Karpas-422 (cell line): ENCODE measurements at regions not wholly inside any gene's neighbourhood (a gene's known extent, or its start where the extent isn't known, plus 50 kb on each side); places are given as distances from the start of the nearest gene placed in this dataset.

Source experiments
- DNase-seq: peaks from one replicate; pipeline ENCODE4 v3.0.0-alpha.2; 2015
- H2AFZ ChIP-seq: fragments of 200-600 bp; sonication (generic); 2 replicates; pipeline ENCODE4 v1.6.1; 2014; ENCODE audit warnings: antibody characterized with exemption, low read length, mixed read lengths
- H3K27ac ChIP-seq: fragments of 200-600 bp; sonication (generic); 2 replicates; pipeline ENCODE4 v1.5.1; 2014; ENCODE audit warnings: mild to moderate bottlenecking, low read length, moderate library complexity
- H3K27me3 ChIP-seq: fragments of 200-600 bp; sonication (generic); 2 replicates; pipeline ENCODE4 v1.6.1; 2014; ENCODE audit warnings: low read length, mixed read lengths
- H3K36me3 ChIP-seq: fragments of 200-600 bp; sonication (generic); 2 replicates; pipeline ENCODE4 v1.6.1; 2014; ENCODE audit warnings: low read length, mixed read lengths; ENCODE audit not compliant: insufficient read depth
- H3K4me1 ChIP-seq: fragments of 200-600 bp; sonication (generic); 2 replicates; pipeline ENCODE4 v1.6.1; 2014; ENCODE audit warnings: mild to moderate bottlenecking, low read length, mixed read lengths
- H3K4me2 ChIP-seq: fragments of 200-600 bp; sonication (generic); 2 replicates; pipeline ENCODE4 v1.6.1; 2014; ENCODE audit warnings: low read length, low read depth, mild to moderate bottlenecking; ENCODE audit not compliant: poor library complexity, severe bottlenecking
- H3K4me3 ChIP-seq: fragments of 200-600 bp; sonication (generic); 2 replicates; pipeline ENCODE4 v1.5.1; 2014; ENCODE audit warnings: mild to moderate bottlenecking, antibody characterized with exemption, low read length, mixed read lengths
- H3K79me2 ChIP-seq: fragments of 200-600 bp; sonication (generic); 2 replicates; pipeline ENCODE4 v1.6.1; 2014; ENCODE audit warnings: mild to moderate bottlenecking, low read length, mixed read lengths
- H3K9ac ChIP-seq: fragments of 200-600 bp; sonication (generic); 2 replicates; pipeline ENCODE4 v1.6.0; 2014; ENCODE audit warnings: low read length
- H3K9me2 ChIP-seq: fragments of 200-600 bp; sonication (generic), shearing (Covaris generic); replicated peaks from 2 replicates; pipeline ENCODE4 v1.6.0; 2014; ENCODE audit warnings: mild to moderate bottlenecking, low read length, moderate library complexity; ENCODE audit not compliant: insufficient read depth
- H3K9me3 ChIP-seq: fragments of 300-700, 200-600 bp; sonication (generic); 2 replicates; pipeline ENCODE4 v1.6.1; 2014; ENCODE audit warnings: low read length, mixed read lengths
- H4K20me1 ChIP-seq: fragments of 200-600 bp; sonication (generic); 2 replicates; pipeline ENCODE4 v1.6.1; 2014; ENCODE audit warnings: mild to moderate bottlenecking, antibody characterized with exemption, low read length, low read depth; ENCODE audit not compliant: insufficient read depth

- no peaks in the 10 kb centered on the region for H3K36me3 ChIP-seq
- H3K4me2 ChIP-seq, result no peak overlapping the region
- H3K27ac ChIP-seq, result no peak overlapping the region
- H2AFZ ChIP-seq, result no peak overlapping the region
- H3K79me2 ChIP-seq, result no peaks in the 10 kb centered on the region
- H3K27me3 ChIP-seq, result no peaks in the 10 kb centered on the region
- H3K9ac ChIP-seq, result no peak overlapping the region
- H3K4me3 ChIP-seq, result no peak overlapping the region
- no peak for DNase-seq
- no peaks in the 10 kb centered on the region for H3K9me2 ChIP-seq
- peaks cover 30% of the 10 kb centered on the region for H3K9me3 ChIP-seq
- H3K4me1 ChIP-seq, result no peaks in the 10 kb centered on the region
- H4K20me1 ChIP-seq, result no peaks in the 10 kb centered on the region
Measured at GRCh38 chr21:19981938-19982337, 1016.3 kb upstream of the NCAM2 start.

- no peak overlapping the region for H3K27ac ChIP-seq
- no peak overlapping the region for H3K4me2 ChIP-seq
- no peaks in the 10 kb centered on the region for H3K79me2 ChIP-seq
- H3K27me3 ChIP-seq, result no peaks in the 10 kb centered on the region
- no peaks in the 10 kb centered on the region for H4K20me1 ChIP-seq
- H3K4me3 ChIP-seq, result no peak overlapping the region
- no peaks in the 10 kb centered on the region for H3K36me3 ChIP-seq
- H3K4me1 ChIP-seq, result no peaks in the 10 kb centered on the region
- H3K9ac ChIP-seq, result no peak overlapping the region
- DNase-seq, result no peak
- H2AFZ ChIP-seq, result no peak overlapping the region
- H3K9me2 ChIP-seq, result no peaks in the 10 kb centered on the region
- H3K9me3 ChIP-seq, result peaks cover 23% of the 10 kb centered on the region; the same call in 1 of the 2 replicates
Measured at GRCh38 chr21:19986396-19986795, 1011.8 kb upstream of the NCAM2 start.

GRCh38 chr21:19987671-19988070 lies 1010.5 kb upstream of the NCAM2 start:
- Histone ChIP-seq H3K36me3 (no peaks in the 10 kb centered on the region), H3K4me2 (no peak overlapping the region), H2AFZ (no peak overlapping the region), H3K79me2 (no peaks in the 10 kb centered on the region), H3K9ac (no peak overlapping the region), H4K20me1 (no peaks in the 10 kb centered on the region), H3K4me1 (no peaks in the 10 kb centered on the region), H3K27ac (no peak overlapping the region), H3K4me3 (no peak overlapping the region), H3K9me2 (no peaks in the 10 kb centered on the region), H3K27me3 (no peaks in the 10 kb centered on the region), H3K9me3 (peaks cover 20% of the 10 kb centered on the region; the same call in 1 of the 2 replicates)
- DNase-seq, result no peak

- Histone ChIP-seq H3K4me3 (no peak overlapping the region), H3K27me3 (no peaks in the 10 kb centered on the region), H3K36me3 (no peaks in the 10 kb centered on the region), H3K9me3 (peaks cover 41% of the 10 kb centered on the region), H3K79me2 (no peaks in the 10 kb centered on the region), H3K4me2 (no peak overlapping the region), H3K9me2 (no peaks in the 10 kb centered on the region), H3K4me1 (no peaks in the 10 kb centered on the region), H4K20me1 (no peaks in the 10 kb centered on the region), H3K27ac (no peak overlapping the region), H2AFZ (no peak overlapping the region), H3K9ac (no peak overlapping the region)
- DNase-seq, result no peak
Measured at GRCh38 chr21:19992540-19992939, 1005.7 kb upstream of the NCAM2 start.

- no peak overlapping the region for H2AFZ ChIP-seq
- peaks cover 42% of the 10 kb centered on the region for H3K9me3 ChIP-seq
- H3K27me3 ChIP-seq, result no peaks in the 10 kb centered on the region
- no peaks in the 10 kb centered on the region for H3K36me3 ChIP-seq
- no peak overlapping the region for H3K27ac ChIP-seq
- H3K4me2 ChIP-seq, result no peak overlapping the region
- DNase-seq, result no peak
- H3K9ac ChIP-seq, result no peak overlapping the region
- no peaks in the 10 kb centered on the region for H3K4me1 ChIP-seq
- no peaks in the 10 kb centered on the region for H3K9me2 ChIP-seq
- no peaks in the 10 kb centered on the region for H3K79me2 ChIP-seq
- no peaks in the 10 kb centered on the region for H4K20me1 ChIP-seq
- no peak overlapping the region for H3K4me3 ChIP-seq
Measured at GRCh38 chr21:19993268-19993667, 1004.9 kb upstream of the NCAM2 start.

- H3K4me1 ChIP-seq, result no peaks in the 10 kb centered on the region
- no peak overlapping the region for H2AFZ ChIP-seq
- H3K9me2 ChIP-seq, result no peaks in the 10 kb centered on the region
- H4K20me1 ChIP-seq, result no peaks in the 10 kb centered on the region
- H3K9ac ChIP-seq, result no peak overlapping the region
- H3K9me3 ChIP-seq, result peaks cover 50% of the 10 kb centered on the region
- H3K36me3 ChIP-seq, result no peaks in the 10 kb centered on the region
- DNase-seq, result no peak
- no peak overlapping the region for H3K27ac ChIP-seq
- H3K79me2 ChIP-seq, result no peaks in the 10 kb centered on the region
- H3K27me3 ChIP-seq, result no peaks in the 10 kb centered on the region
- H3K4me2 ChIP-seq, result no peak overlapping the region
- no peak overlapping the region for H3K4me3 ChIP-seq
Measured at GRCh38 chr21:19995253-19995652, 1003.0 kb upstream of the NCAM2 start.

GRCh38 chr21:19998453-19998852 lies 999.8 kb upstream of the NCAM2 start:
- Histone ChIP-seq H3K9ac (no peak overlapping the region), H3K4me3 (no peak overlapping the region), H3K4me1 (no peaks in the 10 kb centered on the region), H3K9me2 (no peaks in the 10 kb centered on the region), H3K9me3 (peaks cover 40% of the 10 kb centered on the region), H3K27me3 (no peaks in the 10 kb centered on the region), H4K20me1 (no peaks in the 10 kb centered on the region), H3K36me3 (no peaks in the 10 kb centered on the region), H2AFZ (no peak overlapping the region), H3K4me2 (no peak overlapping the region), H3K27ac (no peak overlapping the region), H3K79me2 (no peaks in the 10 kb centered on the region)
- no peak for DNase-seq

- H3K27me3 ChIP-seq, result no peaks in the 10 kb centered on the region
- H4K20me1 ChIP-seq, result no peaks in the 10 kb centered on the region
- H3K4me2 ChIP-seq, result no peak overlapping the region
- no peak overlapping the region for H3K9ac ChIP-seq
- H3K27ac ChIP-seq, result no peak overlapping the region
- H2AFZ ChIP-seq, result no peak overlapping the region
- no peak for DNase-seq
- H3K79me2 ChIP-seq, result no peaks in the 10 kb centered on the region
- no peak overlapping the region for H3K4me3 ChIP-seq
- H3K9me2 ChIP-seq, result no peaks in the 10 kb centered on the region
- no peaks in the 10 kb centered on the region for H3K36me3 ChIP-seq
- H3K9me3 ChIP-seq, result peaks cover 39% of the 10 kb centered on the region
- H3K4me1 ChIP-seq, result no peaks in the 10 kb centered on the region
Measured at GRCh38 chr21:19999369-20000272, 998.6 kb upstream of the NCAM2 start.
